GM12874 (cell line): ENCODE measurements at regions not wholly inside any gene's neighbourhood (a gene's known extent, or its start where the extent isn't known, plus 50 kb on each side); places are given as distances from the start of the nearest gene placed in this dataset.

Experiments used
- TF ChIP-seq, protein P1 (sequence below): IDR thresholded peaks from 2 replicates; pipeline ENCODE4 v1.5.1; 2011; ENCODE audit warnings: low read depth, mild to moderate bottlenecking, control low read depth, low read length, moderate library complexity; ENCODE audit not compliant: insufficient read depth

DNA sequence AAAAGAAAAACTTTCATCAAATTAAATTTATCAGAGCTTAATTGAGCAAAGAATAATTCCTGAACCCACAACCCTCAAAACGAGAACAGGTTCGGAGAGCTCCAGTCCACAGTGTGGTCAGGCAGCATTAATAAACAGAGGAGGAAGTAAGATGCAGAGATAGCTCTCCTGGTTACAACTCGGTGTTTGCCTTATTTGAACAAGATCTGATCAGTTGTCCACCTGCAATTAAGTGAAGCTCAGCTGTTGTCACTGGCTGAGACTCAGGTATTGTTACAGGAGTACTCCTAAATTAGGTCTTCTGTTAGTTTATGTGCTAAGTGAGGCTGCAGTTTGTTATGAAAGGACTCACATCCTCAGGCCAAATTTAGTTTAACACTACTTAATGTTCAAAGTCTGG, 451.4 kb upstream of the PDE3A start:
- TF ChIP-seq, protein P1, sequence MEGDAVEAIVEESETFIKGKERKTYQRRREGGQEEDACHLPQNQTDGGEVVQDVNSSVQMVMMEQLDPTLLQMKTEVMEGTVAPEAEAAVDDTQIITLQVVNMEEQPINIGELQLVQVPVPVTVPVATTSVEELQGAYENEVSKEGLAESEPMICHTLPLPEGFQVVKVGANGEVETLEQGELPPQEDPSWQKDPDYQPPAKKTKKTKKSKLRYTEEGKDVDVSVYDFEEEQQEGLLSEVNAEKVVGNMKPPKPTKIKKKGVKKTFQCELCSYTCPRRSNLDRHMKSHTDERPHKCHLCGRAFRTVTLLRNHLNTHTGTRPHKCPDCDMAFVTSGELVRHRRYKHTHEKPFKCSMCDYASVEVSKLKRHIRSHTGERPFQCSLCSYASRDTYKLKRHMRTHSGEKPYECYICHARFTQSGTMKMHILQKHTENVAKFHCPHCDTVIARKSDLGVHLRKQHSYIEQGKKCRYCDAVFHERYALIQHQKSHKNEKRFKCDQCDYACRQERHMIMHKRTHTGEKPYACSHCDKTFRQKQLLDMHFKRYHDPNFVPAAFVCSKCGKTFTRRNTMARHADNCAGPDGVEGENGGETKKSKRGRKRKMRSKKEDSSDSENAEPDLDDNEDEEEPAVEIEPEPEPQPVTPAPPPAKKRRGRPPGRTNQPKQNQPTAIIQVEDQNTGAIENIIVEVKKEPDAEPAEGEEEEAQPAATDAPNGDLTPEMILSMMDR = no peak

DNA sequence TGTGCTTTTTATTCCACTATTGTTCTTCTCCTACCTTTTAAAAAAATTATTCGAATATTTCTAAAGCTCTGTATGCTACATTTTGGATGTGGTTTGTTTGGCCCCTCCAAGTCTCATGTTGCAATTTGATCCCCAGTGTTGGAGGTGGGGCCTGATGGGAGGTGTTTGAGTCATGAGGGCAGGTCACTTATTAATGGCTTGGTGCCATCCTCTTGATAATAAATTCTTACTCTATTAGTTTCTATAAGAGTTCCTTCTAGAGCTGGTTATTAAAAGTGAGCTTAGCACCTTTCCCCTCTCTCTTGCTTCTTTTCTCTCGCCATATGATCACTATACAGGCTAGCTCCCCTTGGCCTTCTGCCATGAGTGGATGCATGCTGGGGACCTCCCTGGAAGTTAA, 445.6 kb upstream of the PDE3A start:
- TF ChIP-seq, protein P1 = no peak

DNA sequence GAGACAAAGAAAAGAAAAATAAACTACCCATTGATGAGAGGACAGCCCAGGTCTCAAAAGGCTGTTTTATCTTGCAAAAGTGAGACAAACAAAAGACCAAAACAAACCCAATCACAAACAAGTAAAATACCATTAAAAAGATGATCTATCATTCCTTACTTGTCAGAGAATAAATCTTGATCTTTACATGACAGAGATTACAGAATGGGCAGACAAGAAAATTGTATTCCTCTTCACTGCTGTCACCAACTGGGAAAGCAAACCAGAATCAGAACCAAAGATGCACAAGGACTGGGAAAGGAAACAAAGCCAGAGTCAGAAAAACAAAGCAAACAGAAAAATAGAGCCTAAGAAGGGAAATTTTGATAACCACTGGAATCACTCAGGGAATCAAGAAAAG, 444.0 kb upstream of the PDE3A start:
- TF ChIP-seq, protein P1 = no peak

DNA sequence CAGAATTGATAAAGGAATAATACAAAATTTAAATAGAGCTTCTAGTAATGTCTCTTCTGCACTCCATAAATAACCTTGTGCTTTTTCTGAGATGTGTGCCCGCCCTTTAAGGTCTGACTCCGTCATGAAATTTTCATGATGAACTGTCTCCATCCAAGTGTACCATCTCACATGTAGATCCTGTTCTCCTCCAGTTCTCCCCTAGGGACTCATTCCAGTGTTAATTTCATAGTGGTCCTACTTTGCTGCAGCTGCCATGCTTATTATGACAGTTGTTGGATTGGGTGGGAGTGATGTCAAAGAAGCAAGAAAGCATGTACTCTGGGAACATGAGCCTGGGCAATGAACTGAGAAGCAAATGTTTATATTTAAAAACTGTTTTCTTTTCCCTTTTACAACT, 442.5 kb upstream of the PDE3A start:
- TF ChIP-seq, protein P1 = no peak

DNA sequence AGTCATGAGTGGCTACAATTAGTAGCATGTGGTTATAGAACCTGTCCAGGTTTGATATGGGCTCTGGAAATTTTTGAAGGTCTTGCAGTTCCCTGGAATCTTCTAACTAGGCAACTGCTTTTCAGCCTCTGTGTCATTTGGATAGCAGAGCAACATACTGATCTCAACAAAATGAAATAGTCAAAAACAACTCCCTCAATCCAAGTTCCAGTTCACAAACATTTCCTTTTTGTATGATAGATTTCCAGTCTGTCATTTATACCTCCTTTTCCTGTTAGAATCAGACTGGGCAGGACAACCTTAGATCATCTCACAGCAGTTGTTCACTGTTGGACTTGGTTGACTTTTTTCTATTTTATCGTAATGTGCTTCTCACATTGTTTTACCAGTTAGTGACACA, 442.1 kb upstream of the PDE3A start:
- TF ChIP-seq, protein P1 = no peak

DNA sequence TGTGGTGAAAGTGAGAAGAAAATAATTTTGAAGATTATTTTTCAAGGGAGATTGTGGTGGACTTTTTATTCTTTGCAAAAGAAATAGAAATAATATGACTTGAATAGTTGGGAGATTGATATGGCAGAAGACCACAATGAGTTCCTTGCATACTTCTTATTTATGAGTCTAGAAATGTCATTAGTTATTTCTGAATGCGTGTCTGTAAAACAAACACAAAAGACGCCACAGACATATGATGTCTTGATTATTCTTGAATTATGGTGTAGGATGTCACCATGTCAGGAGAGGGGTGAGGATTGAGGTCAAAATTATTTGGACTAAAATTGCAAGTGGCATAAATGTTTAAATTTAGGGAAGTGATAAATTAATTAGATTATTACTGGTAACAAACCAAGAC, 440.7 kb upstream of the PDE3A start:
- TF ChIP-seq, protein P1 = no peak

DNA sequence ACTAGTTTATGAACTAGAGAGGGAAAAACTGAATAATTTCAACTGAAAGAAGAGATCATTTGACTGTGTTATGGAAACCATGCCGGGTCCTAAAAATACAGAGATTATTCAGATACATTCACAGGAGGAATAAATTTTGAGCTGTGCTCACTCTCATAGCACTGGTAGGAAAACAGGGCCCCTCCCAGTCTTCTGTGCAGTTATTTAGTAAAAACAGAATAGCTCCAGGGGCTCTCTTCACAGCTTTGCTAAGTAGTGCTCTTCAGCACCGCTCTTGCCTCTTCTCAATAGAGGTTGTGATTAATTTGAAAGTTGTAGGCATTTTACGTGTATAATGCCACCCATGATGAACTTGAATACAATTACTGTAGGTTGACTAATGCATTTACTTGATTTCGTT, 435.9 kb upstream of the PDE3A start:
- TF ChIP-seq, protein P1 = no peak

DNA sequence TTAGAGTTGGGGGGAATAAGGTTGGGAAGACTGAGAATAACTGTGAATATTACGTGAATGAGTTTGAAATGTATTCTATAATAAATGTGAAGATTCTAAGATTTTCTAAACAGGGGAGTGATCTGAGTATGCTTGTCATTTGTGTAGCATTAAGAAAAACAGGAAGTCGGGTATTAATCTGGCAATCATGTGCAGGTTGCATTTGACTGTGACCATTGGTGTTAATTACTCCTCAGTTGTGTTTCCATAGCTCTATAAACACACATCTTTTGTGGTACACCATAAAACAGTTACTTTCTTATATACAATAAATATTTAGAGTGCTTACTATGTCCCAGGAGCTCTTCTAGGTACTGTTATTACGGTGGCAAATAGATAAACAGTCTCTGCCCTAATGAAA, 434.4 kb upstream of the PDE3A start:
- TF ChIP-seq, protein P1 = no peak
